ENCODE measurements at regions not wholly inside any gene's neighbourhood (a gene's known extent, or its start where the extent isn't known, plus 50 kb on each side); places are given as distances from the start of the nearest gene placed in this dataset.

DNA sequence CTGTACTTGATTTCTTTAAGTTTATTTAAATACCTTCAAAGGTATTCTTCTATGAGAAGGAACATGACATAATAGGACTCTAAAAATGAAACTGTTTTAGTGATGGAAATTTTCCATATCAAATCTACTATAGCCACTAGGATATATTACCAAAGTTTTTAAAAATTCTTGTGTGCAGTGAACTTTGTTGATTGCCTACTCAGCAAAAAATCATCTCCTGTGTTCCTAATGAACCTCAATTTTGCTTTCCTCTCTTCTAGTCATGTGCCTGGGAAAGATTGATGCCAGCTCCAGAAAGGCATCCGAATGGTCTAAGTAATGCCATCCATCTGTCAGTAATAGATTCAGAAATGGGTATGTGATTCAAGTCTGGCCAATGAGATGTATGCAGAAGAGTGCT lies 111.1 kb downstream of the ANXA3 start:
- no peak for TF ChIP-seq CTCF (IDR thresholded peaks at IDR 0.05)
- no peak for TF ChIP-seq POLR2A (IDR thresholded peaks at IDR 0.05)
- TF ChIP-seq POLR2AphosphoS5 (IDR thresholded peaks at IDR 0.05): no peak

All from sigmoid colon (tissue), 4 donors.